WTC11 (cell line): ENCODE measurements at regions not wholly inside any gene's neighbourhood (a gene's known extent, or its start where the extent isn't known, plus 50 kb on each side); places are given as distances from the start of the nearest gene placed in this dataset.

ENCODE experiments used
- CTCF ChIP-seq: fragments of 200-600 bp; IDR thresholded peaks from 2 replicates; pipeline ENCODE4 v1.8.0; 2022; ENCODE audit warnings: antibody characterized with exemption
- EMX1 ChIP-seq: fragments of 250-450 bp; sonication (Bioruptor Pico); IDR thresholded peaks from 2 replicates; pipeline ENCODE4 v1.8.0; 2021; ENCODE audit warnings: mild to moderate bottlenecking
- ERG ChIP-seq: fragments of 250-450 bp; sonication (Bioruptor Pico); IDR thresholded peaks from 2 replicates; pipeline ENCODE4 v1.8.0; 2021; ENCODE audit warnings: mild to moderate bottlenecking
- HMGXB4 ChIP-seq: sonication (generic); formaldehyde crosslinking; IDR thresholded peaks from 2 replicates; pipeline ENCODE4 v1.8.1; 2023; ENCODE audit warnings: mild to moderate bottlenecking, moderate library complexity, missing genetic modification reagents
- NFE2L1 ChIP-seq: sonication (generic); formaldehyde crosslinking; IDR thresholded peaks from 2 replicates; pipeline ENCODE4 v1.8.1; 2023; ENCODE audit warnings: missing genetic modification reagents
- ZNF512 ChIP-seq: sonication (generic); formaldehyde crosslinking; IDR thresholded peaks from 2 replicates; pipeline ENCODE4 v1.8.1; 2022; ENCODE audit warnings: missing genetic modification reagents, borderline replicate concordance

GRCh38 chr20:58579819-58580473 is 64.7 kb upstream of the APCDD1L start:
- TF ChIP-seq NFE2L1 (CRISPR knock-in tag) (no peak), CTCF (no peak), ZNF512 (CRISPR knock-in tag) (no peak), EMX1 (CRISPR knock-in tag) (no peak), ERG (no peak), HMGXB4 (CRISPR knock-in tag) (no peak)
